HG03095 (cell line): ENCODE measurements at regions not wholly inside any gene's neighbourhood (a gene's known extent, or its start where the extent isn't known, plus 50 kb on each side); places are given as distances from the start of the nearest gene placed in this dataset.
A peak's percentile ranks its signal among the peaks of the same experiment; 100 is the strongest.

Experiments used
- ATAC-seq: cut with Tn5 transposase; IDR thresholded peaks from one replicate; pipeline ENCODE4 v1.9.1; 2021; ENCODE audit warnings: moderate library complexity; ENCODE audit not compliant: unreplicated experiment

- no peak for ATAC-seq
Measured at GRCh38 chr6:53216301-53216700, 67.7 kb upstream of the GCM1 start.

- no peak for ATAC-seq
Measured at GRCh38 chr6:53214172-53214571, 65.5 kb upstream of the GCM1 start.

GRCh38 chr6:53210811-53211210 is 62.2 kb upstream of the GCM1 start:
- no peak for ATAC-seq

- ATAC-seq, result no peak
Measured at GRCh38 chr6:53209681-53210080, 61.0 kb upstream of the GCM1 start.

- no peak for ATAC-seq
Measured at GRCh38 chr6:53205778-53206177, 57.1 kb upstream of the GCM1 start.

- no peak for ATAC-seq
Measured at GRCh38 chr6:53203483-53203882, 54.8 kb upstream of the GCM1 start.

- ATAC-seq, result no peak
Measured at GRCh38 chr6:53202052-53202451, 53.4 kb upstream of the GCM1 start.

- ATAC-seq, result no peak
Measured at GRCh38 chr6:53201270-53201669, 52.6 kb upstream of the GCM1 start.

GRCh38 chr6:53199765-53200164 is 51.1 kb upstream of the GCM1 start:
- ATAC-seq, result no peak

GRCh38 chr6:53199156-53199555 is 50.5 kb upstream of the GCM1 start:
- ATAC-seq, result peak; percentile 98
